HepG2 (cell line): ENCODE measurements at regions not wholly inside any gene's neighbourhood (a gene's known extent, or its start where the extent isn't known, plus 50 kb on each side); places are given as distances from the start of the nearest gene placed in this dataset.

Source experiments
- ATAC-seq: fragments of 200-7000 bp; cut with Tn5 transposase; 3 replicates; pipeline ENCODE4 v1.9.1; 2020; ENCODE audit warnings: mild to moderate bottlenecking, moderate library complexity
- BruUV-seq: library from RNA; stranded (reverse); fragments of 400-500 nt; replicated peaks from 2 replicates; lab custom pipeline; 2021; lab: Mats Ljungman, UMichigan
- CTCF ChIA-PET: fragments of 300-600 bp; formaldehyde crosslinking; extraction: SDS; loops from one replicate; lab custom pipeline; 2021; ENCODE audit warnings: low total read pairs, inconsistent platforms, low intra/inter-chr PET ratio; lab: Yijun Ruan, JAX
- POLR2A ChIA-PET: fragments of 350-600 bp; sonication (Branson Sonifier 250); formaldehyde crosslinking; loops from one replicate; lab custom pipeline; 2020; ENCODE audit warnings: antibody characterized with exemption, inconsistent platforms; lab: Yijun Ruan, JAX
- DNase-seq: peaks from one replicate; pipeline ENCODE4 v3.0.0-alpha.2; 2015; ENCODE audit warnings: low spot score
- FAIRE-seq: peaks from 3 replicates; lab custom pipeline; 2011; peaks lifted over from hg19 to GRCh38; lab: Jason Lieb, UNC
- H2AFZ ChIP-seq: one replicate; pipeline ENCODE4 v1.6.1; 2011; ENCODE audit warnings: low read length, inconsistent platforms
- H3K27ac ChIP-seq: fragments of 300-600 bp; 3 replicates; pipeline ENCODE4 v1.8.0; 2011; ENCODE audit warnings: mixed run types, mild to moderate bottlenecking, mixed read lengths, low read length, inconsistent platforms; ENCODE audit not compliant: insufficient read depth; ENCODE audit errors: extremely low read length
- H3K27me3 ChIP-seq, 2 experiments: fragments of 200-600 bp in 1 of 2; 2 replicates in 1 of 2; 3 replicates in 1 of 2; pipeline versions ENCODE4 v1.6.0 to v1.8.0; 2011; ENCODE audit warnings: low read length in 2 of 2, mild to moderate bottlenecking in 2 of 2, moderate library complexity in 2 of 2, inconsistent platforms in 1 of 2; ENCODE audit not compliant: insufficient read depth in 2 of 2, control insufficient read depth in 1 of 2
- H3K36me3 ChIP-seq, 2 experiments: fragments of 200-600 bp in 1 of 2; replicated peaks in 1 of 2; 2 replicates in 1 of 2; 3 replicates in 1 of 2; pipeline versions ENCODE4 v1.5.1 to v1.8.0; 2011; ENCODE audit warnings: low read length in 2 of 2, inconsistent platforms in 1 of 2; ENCODE audit not compliant: insufficient read depth in 2 of 2, control insufficient read depth in 1 of 2
- H3K4me1 ChIP-seq: 2 replicates; pipeline ENCODE4 v1.5.1; 2012; ENCODE audit warnings: low read length, inconsistent platforms; ENCODE audit not compliant: insufficient read depth
- H3K4me2 ChIP-seq: 2 replicates; pipeline ENCODE4 v1.6.0; 2011; ENCODE audit warnings: low read depth, low read length, inconsistent platforms
- H3K4me3 ChIP-seq, 3 experiments: fragments of 200-600 bp in 1 of 3; sonication (generic), shearing (Covaris generic) in 1 of 3; replicated peaks in 1 of 3; 2 replicates each; pipeline ENCODE4 v1.5.1; 2011 to 2016; ENCODE audit warnings: low read length in 3 of 3, inconsistent platforms in 2 of 3, low read depth in 2 of 3, mild to moderate bottlenecking in 2 of 3, control low read depth in 1 of 3, mixed read lengths in 1 of 3; ENCODE audit not compliant: insufficient read depth in 1 of 3
- H3K79me2 ChIP-seq: one replicate; pipeline ENCODE4 v1.6.1; 2011; ENCODE audit warnings: low read length, inconsistent platforms; ENCODE audit not compliant: insufficient read depth
- H3K9ac ChIP-seq: 2 replicates; pipeline ENCODE4 v1.6.0; 2011; ENCODE audit warnings: mild to moderate bottlenecking, low read depth, low read length, inconsistent platforms; ENCODE audit not compliant: insufficient read depth
- H3K9me3 ChIP-seq: 2 replicates; pipeline ENCODE4 v1.5.1; 2012; ENCODE audit warnings: mild to moderate bottlenecking, low read length
- H4K20me1 ChIP-seq: 2 replicates; pipeline ENCODE4 v1.6.0; 2011; ENCODE audit warnings: inconsistent platforms, mild to moderate bottlenecking, low read length, moderate library complexity; ENCODE audit not compliant: insufficient read depth
- FOXA1 ChIP-seq, 2 experiments: fragments of 450-650 bp in 1 of 2; sonication (generic) in 1 of 2; formaldehyde crosslinking in 1 of 2; IDR thresholded peaks; 2 replicates each; pipeline versions ENCODE4 v1.4.0 to v1.6.1; 2016 to 2020; ENCODE audit warnings: missing genetic modification reagents in 1 of 2
- RXRA ChIP-seq: sonication (generic); formaldehyde crosslinking; IDR thresholded peaks from 2 replicates; pipeline ENCODE4 v1.5.1; 2020; ENCODE audit warnings: missing genetic modification reagents
- ZFP62 ChIP-seq: sonication (generic); formaldehyde crosslinking; IDR thresholded peaks from 2 replicates; pipeline ENCODE4 v1.4.0; 2020; ENCODE audit warnings: missing genetic modification reagents
- ZNF7 ChIP-seq: IDR thresholded peaks from 2 replicates; pipeline ENCODE4 v1.6.1; 2016; ENCODE audit warnings: missing biosample characterization, missing genetic modification reagents
- ZNF703 ChIP-seq: sonication (generic); formaldehyde crosslinking; IDR thresholded peaks from 2 replicates; pipeline ENCODE4 v1.5.1; 2020; ENCODE audit warnings: missing genetic modification reagents, mild to moderate bottlenecking, moderate library complexity, borderline replicate concordance
- ZNF780A ChIP-seq: sonication (generic); formaldehyde crosslinking; IDR thresholded peaks from 2 replicates; pipeline ENCODE4 v1.8.0; 2022; ENCODE audit warnings: mild to moderate bottlenecking, missing genetic modification reagents, moderate library complexity
- ZNF792 ChIP-seq: IDR thresholded peaks from 2 replicates; pipeline ENCODE4 v1.6.1; 2016
- WGBS: methylation state at CpG from one replicate; pipeline ENCODE4 v1.1.6; 2017; ENCODE audit warnings: low lambda C conversion rate; 5-methylcytosine and 5-hydroxymethylcytosine counted together
- in situ Hi-C: cut with HindIII; loops from 2 replicates; pipeline ENCODE4 v1.10.0; 2017; ENCODE audit warnings: low pct_unique_long_range_greater_than_20kb; ENCODE audit not compliant: extremely low pct_ligation_motif_present
- intact Hi-C: fragments of 100-400 bp; cut with micrococcal nuclease; formaldehyde crosslinking; loops from one replicate; pipeline ENCODE4 v1.10.0; 2022; ENCODE audit not compliant: unreplicated experiment
- TF ChIP-seq, protein P1 (sequence below): sonication (generic); formaldehyde crosslinking; IDR thresholded peaks from 2 replicates; pipeline ENCODE4 v1.4.0; 2020; ENCODE audit warnings: low read depth, mild to moderate bottlenecking, missing genetic modification reagents
- TF ChIP-seq, protein P2 (sequence below): sonication (generic); formaldehyde crosslinking; IDR thresholded peaks from 2 replicates; pipeline ENCODE4 v1.4.0; 2020; ENCODE audit warnings: missing genetic modification reagents
- TF ChIP-seq, protein P3 (sequence below): sonication (generic); formaldehyde crosslinking; IDR thresholded peaks from 2 replicates; pipeline ENCODE4 v1.4.0; 2020; ENCODE audit warnings: missing genetic modification reagents

DNA sequence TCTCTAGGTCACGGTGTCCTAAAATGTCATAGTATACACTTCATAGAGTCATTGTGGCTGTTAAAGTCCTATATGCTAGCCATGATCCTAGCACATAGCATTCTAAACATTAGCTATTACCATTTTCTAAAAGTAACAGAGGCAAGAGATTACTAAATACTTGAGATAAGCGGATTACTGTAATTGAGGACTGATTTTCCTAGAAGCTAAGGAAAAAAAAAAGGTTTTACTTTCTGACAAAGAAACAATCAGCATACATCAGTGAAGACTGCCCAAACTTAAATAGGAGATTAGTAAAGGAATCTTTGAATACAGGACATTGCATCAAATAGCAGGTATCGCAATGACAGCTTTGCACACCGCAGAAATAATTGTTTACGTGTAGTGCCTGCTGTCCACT, 91.3 kb upstream of the HNRNPU start:
- DNase-seq, result no peak
- Histone ChIP-seq H3K27ac (no peak overlapping the region), H3K79me2 (no peaks in the 10 kb centered on the region), H3K27me3 (peaks cover 0 to 4% of the 10 kb centered on the region in 2 experiments; a peak in 3 of 5 replicates)
- in situ Hi-C loops, result no loop called here
- no peak for FAIRE-seq
- intact Hi-C loops, result no loop called here
- no TSS peak for BruUV-seq
- TF ChIP-seq, protein P1, sequence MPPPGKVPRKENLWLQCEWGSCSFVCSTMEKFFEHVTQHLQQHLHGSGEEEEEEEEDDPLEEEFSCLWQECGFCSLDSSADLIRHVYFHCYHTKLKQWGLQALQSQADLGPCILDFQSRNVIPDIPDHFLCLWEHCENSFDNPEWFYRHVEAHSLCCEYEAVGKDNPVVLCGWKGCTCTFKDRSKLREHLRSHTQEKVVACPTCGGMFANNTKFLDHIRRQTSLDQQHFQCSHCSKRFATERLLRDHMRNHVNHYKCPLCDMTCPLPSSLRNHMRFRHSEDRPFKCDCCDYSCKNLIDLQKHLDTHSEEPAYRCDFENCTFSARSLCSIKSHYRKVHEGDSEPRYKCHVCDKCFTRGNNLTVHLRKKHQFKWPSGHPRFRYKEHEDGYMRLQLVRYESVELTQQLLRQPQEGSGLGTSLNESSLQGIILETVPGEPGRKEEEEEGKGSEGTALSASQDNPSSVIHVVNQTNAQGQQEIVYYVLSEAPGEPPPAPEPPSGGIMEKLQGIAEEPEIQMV, result no peak
- TF ChIP-seq ZNF780A (CRISPR knock-in tag) (no peak), RXRA (no peak), ZNF792 (no peak), ZNF703 (CRISPR knock-in tag) (no peak), FOXA1 (IDR thresholded peaks at IDR 0.05) (no peak), FOXA1 (CRISPR knock-in tag; IDR thresholded peaks at IDR 0.05) (no peak), ZNF7 (no peak), ZFP62 (CRISPR knock-in tag) (no peak)
- TF ChIP-seq, protein P2, sequence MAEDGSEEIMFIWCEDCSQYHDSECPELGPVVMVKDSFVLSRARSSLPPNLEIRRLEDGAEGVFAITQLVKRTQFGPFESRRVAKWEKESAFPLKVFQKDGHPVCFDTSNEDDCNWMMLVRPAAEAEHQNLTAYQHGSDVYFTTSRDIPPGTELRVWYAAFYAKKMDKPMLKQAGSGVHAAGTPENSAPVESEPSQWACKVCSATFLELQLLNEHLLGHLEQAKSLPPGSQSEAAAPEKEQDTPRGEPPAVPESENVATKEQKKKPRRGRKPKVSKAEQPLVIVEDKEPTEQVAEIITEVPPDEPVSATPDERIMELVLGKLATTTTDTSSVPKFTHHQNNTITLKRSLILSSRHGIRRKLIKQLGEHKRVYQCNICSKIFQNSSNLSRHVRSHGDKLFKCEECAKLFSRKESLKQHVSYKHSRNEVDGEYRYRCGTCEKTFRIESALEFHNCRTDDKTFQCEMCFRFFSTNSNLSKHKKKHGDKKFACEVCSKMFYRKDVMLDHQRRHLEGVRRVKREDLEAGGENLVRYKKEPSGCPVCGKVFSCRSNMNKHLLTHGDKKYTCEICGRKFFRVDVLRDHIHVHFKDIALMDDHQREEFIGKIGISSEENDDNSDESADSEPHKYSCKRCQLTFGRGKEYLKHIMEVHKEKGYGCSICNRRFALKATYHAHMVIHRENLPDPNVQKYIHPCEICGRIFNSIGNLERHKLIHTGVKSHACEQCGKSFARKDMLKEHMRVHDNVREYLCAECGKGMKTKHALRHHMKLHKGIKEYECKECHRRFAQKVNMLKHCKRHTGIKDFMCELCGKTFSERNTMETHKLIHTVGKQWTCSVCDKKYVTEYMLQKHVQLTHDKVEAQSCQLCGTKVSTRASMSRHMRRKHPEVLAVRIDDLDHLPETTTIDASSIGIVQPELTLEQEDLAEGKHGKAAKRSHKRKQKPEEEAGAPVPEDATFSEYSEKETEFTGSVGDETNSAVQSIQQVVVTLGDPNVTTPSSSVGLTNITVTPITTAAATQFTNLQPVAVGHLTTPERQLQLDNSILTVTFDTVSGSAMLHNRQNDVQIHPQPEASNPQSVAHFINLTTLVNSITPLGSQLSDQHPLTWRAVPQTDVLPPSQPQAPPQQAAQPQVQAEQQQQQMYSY (CRISPR knock-in tag), result no peak
- TF ChIP-seq, protein P3, sequence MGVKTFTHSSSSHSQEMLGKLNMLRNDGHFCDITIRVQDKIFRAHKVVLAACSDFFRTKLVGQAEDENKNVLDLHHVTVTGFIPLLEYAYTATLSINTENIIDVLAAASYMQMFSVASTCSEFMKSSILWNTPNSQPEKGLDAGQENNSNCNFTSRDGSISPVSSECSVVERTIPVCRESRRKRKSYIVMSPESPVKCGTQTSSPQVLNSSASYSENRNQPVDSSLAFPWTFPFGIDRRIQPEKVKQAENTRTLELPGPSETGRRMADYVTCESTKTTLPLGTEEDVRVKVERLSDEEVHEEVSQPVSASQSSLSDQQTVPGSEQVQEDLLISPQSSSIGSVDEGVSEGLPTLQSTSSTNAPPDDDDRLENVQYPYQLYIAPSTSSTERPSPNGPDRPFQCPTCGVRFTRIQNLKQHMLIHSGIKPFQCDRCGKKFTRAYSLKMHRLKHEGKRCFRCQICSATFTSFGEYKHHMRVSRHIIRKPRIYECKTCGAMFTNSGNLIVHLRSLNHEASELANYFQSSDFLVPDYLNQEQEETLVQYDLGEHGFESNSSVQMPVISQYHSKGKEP (CRISPR knock-in tag), result no peak
- TF ChIP-seq, all 625 proteins: peak for 0
- ATAC-seq, result no peak
- no peaks in the 10 kb centered on the region for H3K9me3 ChIP-seq
- ChIA-PET CTCF (no interaction called here), POLR2A (no interaction called here)
- no peak overlapping the region for H3K4me2 ChIP-seq
- no peak overlapping the region for H3K4me3 ChIP-seq
- no peak overlapping the region for H3K9ac ChIP-seq
- 83% methylated on average over 5 of the region's 5 CpGs for WGBS
- no peak overlapping the region for H2AFZ ChIP-seq
- no peaks in the 10 kb centered on the region for H3K36me3 ChIP-seq
- H4K20me1 ChIP-seq, result no peaks in the 10 kb centered on the region
- H3K4me1 ChIP-seq, result peaks cover 10% of the 10 kb centered on the region; the same call in 1 of the 2 replicates
